VCaP (cell line): ENCODE measurements at regions not wholly inside any gene's neighbourhood (a gene's known extent, or its start where the extent isn't known, plus 50 kb on each side); places are given as distances from the start of the nearest gene placed in this dataset.

Experiments
- H3K27ac ChIP-seq: fragments of 450-650 bp; 2 replicates; pipeline ENCODE4 v1.5.1; 2017
- CTCF ChIP-seq: fragments of 450-650 bp; conservative IDR thresholded peaks from 2 replicates; pipeline ENCODE4 v1.5.1; 2017; ENCODE audit warnings: mild to moderate bottlenecking, moderate library complexity

GRCh38 chr20:4483961-4484360 is 202.3 kb upstream of the PRNP start:
- H3K27ac ChIP-seq = no peak overlapping the region
- TF ChIP-seq CTCF = no peak

GRCh38 chr20:4483486-4483885 is 202.8 kb upstream of the PRNP start:
- TF ChIP-seq CTCF = no peak
- H3K27ac ChIP-seq = no peak overlapping the region

- TF ChIP-seq CTCF = no peak
- no peak overlapping the region for H3K27ac ChIP-seq
Measured at GRCh38 chr20:4480104-4480503, 206.2 kb upstream of the PRNP start.

- no peak overlapping the region for H3K27ac ChIP-seq
- TF ChIP-seq CTCF = no peak
Measured at GRCh38 chr20:4476903-4477500, 209.3 kb upstream of the PRNP start.

GRCh38 chr20:4472906-4473305 is 213.3 kb upstream of the PRNP start:
- TF ChIP-seq CTCF = no peak
- H3K27ac ChIP-seq = no peak overlapping the region

GRCh38 chr20:4471221-4471620 is 215.0 kb upstream of the PRNP start:
- H3K27ac ChIP-seq = no peak overlapping the region
- TF ChIP-seq CTCF = no peak

GRCh38 chr20:4470375-4470774 is 215.9 kb upstream of the PRNP start:
- TF ChIP-seq CTCF = no peak
- no peak overlapping the region for H3K27ac ChIP-seq
